Stimulated activated CD8-positive, alpha-beta memory T cell treated with anti-CD3 and anti-CD28 coated beads, Interleukin-12 subunit alpha, Interleukin-12 subunit beta, amount 100 ng/mL, for 24 hours (primary cell): ENCODE measurements at regions not wholly inside any gene's neighbourhood (a gene's known extent, or its start where the extent isn't known, plus 50 kb on each side); places are given as distances from the start of the nearest gene placed in this dataset.
"Not testable (repeated sequence)": the region's sequence is repeated elsewhere in the genome, so short reads cannot be mapped to it uniquely, and the experiment has no call there.

Experiments used
- DNase-seq: peaks from one replicate; pipeline ENCODE4 v3.0.0-alpha.2; 2020; ENCODE audit errors: extremely low read depth

DNA sequence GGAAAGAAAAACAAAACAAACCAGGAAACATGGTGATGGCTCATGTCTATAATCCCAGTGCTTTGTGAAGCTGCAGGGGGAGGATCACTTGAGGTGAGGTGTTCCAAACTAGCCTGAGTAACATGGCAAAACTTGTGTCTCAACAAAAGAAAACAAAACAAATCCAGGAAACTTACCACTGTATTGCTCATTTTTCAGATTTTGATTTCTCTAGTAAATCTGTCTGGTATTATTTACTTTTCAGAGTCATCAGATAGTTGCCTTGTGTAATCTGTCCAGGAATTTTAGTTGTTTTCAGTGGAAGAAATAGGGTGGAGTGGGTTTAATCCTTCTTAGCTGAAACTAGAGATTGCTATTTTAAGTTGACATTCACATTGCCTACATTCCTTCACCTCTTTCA lies 91.8 kb upstream of the ALCAM start:
- DNase-seq: no peak

DNA sequence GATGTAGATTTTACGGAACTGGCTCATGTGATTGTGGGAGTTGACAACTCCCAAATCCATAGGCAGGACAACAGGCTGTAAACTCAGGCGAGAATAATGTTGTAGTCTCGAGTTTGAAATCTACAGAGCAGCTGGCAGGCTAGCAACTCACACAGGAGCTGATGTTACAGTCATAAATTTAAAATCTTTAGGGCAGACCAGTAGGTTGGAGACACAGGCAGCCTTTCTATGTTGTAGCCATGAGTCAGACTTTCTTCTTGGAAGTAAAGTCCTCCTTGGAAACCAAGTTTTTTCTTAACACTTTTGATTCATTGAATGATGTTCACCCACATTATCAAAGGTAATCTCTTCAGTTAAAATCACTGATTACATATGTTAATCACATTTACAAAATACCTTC lies 89.1 kb upstream of the ALCAM start:
- no peak for DNase-seq

DNA sequence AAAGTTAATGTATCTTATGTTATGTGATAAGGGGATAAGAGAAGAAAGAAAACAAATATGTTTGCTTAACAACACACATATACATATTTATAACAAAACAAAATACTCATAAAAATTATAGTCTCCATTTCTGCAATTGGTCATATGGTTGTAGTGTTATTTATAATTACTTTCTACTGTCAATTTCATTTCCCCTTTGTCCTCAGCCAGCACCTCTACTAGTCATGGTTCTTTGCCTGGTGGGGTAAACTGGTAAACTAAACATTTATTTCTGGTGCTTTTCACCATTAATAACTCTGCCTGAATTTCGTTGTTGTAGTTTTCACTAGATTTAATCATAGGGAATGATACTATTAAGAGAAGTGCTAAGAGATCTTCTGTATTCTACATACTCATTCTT lies 88.0 kb upstream of the ALCAM start:
- DNase-seq: no peak

DNA sequence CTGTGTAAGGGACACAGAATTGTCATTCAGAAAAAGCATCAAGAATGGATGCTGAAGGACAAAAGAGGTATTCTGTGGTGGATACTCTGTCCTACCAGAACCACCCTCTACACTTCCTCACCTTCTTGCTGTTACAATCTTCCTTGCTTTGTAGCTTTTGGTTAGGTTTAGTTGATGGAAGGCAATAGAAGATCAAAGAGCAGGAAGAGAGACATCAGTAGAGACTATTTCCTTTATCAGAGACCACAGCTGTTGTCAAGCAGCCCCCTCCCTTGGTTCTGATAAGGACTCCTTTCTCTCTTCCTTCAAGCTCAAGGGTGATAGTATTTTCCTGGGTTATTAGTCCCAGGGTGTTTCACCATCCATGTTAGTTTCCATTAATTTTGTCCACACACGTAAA lies 84.7 kb upstream of the ALCAM start:
- DNase-seq: no peak

DNA sequence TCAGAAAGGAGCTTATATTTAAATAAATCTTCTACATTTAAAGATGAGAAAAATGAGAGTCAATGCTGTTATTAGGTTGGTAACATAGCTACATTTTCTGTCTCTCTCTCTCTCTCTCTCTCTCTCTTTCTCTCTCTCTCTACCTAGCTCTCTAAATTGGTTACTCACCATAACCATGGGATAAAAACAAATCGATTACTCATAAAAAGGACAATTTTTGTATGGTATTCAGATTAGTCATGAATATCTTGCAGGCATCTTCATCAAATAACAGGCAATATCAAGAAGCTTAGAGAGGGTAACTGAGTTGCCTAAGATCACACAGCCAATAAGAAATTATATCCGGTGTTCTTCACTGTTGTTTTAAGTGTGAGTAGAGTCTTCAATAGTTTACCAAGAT lies 81.8 kb upstream of the ALCAM start:
- no peak for DNase-seq

DNA sequence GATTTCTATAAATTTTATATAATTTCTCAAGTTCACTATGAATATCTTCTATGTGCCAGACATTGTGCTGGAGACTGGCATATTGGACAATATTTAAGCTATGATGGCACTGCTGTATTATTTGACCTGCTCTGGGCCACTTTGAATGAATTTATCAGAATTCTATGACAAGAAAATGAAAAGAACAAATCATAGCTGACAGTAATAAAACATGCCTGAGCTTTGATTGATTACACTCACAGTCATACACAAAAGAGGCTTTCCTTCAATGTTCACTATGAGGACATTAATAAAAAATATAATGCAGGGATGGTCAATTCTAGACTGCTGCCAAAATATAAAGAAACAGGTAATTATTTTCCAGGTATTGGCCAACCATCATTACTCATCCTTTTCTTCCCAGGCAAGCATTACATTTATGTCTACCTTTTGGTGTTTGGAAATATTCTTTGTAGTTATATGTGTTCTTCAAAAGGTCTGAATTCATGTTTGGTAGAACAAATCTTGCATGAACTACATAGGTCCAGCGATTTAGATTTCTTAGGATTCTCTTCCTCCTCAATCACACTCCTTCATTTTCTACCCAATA lies 81.0 kb upstream of the ALCAM start:
- no peak for DNase-seq

DNA sequence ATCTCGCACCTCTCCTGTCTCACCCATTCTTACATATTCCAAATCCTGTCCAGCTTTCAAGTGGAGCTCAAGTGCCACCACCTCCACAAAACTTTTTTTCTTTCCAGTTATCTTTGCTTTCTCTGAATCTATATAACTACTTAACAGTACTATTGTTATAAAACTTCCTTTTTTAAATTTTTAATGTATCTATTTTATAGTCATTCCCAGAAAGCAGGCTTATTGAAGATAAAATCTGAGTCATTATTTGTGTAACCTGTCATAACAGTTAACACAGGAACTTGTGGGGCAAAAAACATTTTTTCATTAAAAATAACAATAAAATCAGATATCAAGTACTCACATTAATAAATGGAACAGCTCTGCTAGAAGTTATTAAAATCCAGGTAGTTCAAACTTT lies 73.3 kb upstream of the ALCAM start:
- no peak for DNase-seq

DNA sequence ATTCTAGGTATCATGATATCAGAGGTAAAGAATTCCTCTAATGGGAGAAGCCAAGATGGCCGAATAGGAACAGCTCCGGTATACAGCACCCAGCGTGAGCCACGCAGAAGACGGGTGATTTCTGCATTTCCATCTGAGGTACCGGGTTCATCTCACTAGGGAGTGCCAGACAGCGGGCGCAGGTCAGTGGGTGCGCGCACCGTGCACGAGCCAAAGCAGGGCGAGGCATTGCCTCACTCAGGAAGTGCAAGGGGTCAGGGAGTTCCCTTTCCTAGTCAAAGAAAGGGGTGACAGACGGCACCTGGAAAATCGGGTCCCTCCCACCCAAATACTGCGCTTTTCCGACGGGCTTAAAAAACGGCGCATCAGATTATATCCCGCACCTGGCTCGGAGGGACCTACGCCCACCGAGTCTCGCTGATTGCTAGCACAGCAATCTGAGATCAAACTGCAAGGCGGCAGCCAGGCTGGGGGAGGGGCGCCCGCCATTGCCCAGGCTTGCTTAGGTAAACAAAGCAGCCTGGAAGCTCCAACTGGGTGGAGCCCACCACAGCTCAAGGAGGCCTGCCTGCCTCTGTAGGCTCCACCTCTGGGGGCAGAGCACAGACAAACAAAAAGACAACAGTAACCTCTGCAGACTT lies 70.4 kb upstream of the ALCAM start:
- DNase-seq: not testable (repeated sequence)

DNA sequence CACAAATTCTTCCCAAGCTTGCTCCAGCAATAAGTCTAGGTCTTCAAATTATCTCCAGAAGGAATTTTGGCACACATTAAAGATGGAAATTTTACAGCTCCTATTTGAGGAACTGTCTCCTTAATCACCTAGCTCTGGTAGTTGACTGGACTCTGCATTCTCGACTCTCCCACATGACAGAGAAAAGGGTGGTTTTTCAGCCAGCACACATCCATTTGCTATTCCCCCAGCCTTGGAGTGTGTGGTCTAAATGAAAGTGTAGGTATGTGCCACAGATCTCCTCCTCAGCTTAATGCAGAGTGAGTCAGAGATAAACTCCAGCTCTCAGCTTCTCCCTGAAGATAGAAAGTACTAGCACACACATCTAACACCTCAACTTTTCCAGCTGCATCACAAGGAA lies 62.2 kb upstream of the ALCAM start:
- DNase-seq: no peak

DNA sequence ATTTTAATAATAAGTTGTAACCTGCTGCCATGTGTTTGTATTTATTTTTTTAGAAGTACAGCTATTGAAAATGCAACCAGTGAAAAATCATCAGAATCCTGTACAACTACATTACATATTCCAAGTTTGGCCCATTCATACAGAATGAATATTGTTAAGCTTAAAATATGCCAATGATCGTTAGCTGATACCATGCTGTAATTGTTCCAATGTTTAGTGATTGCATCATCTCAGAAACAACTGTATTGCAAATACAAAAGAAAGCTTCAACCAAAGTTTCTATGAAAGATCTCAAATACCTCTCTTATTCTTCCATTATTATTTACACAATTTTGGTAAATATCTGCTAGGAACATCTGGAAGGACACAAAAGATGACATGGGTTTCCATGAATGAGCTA lies 51.6 kb upstream of the ALCAM start:
- no peak for DNase-seq

DNA sequence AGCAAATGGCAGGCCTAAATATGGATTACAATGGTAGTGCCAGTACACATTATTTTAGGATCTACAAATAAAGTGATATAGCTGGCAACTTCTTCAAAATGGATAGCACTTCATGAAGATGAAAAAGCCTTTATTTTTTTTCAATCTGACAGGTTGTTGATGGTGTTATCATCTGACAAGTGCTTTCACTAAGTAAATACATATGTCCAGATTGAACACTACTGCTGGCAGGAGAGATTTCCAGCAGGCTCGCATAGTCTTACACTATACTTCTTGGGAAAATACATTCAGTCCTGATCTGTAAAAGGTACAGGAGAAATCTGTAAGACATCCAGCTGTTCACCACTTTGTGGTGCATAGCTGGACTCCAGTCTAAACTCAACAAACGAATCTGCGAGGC lies 50.9 kb upstream of the ALCAM start:
- DNase-seq: no peak

DNA sequence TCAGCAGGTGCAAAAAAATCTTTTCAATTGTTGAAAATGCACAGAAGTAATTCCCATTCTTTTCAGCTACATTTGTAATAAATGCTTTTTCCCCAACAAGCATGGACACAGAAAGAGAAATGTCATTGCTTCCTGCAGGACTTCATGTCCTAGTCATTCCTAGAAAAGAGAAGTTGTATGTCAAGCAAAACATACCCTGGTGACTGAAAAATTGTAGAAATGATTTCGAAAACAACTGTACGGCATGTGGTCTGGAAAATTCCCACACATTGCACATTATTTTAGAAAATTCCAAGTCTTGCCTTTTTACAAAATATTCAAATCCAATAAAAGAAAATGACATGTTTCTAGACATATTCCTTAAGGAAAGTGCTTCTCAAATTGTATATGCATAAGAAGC lies 50.4 kb upstream of the ALCAM start:
- DNase-seq: no peak
